K562 (cell line): ENCODE measurements at regions not wholly inside any gene's neighbourhood (a gene's known extent, or its start where the extent isn't known, plus 50 kb on each side); places are given as distances from the start of the nearest gene placed in this dataset.

Experiments used
- ATAC-seq: fragments of 200-7000 bp; cut with Tn5 transposase; 3 replicates; pipeline ENCODE4 v1.9.1; 2020; ENCODE audit warnings: moderate library complexity
- BruUV-seq: library from RNA; stranded (reverse); fragments of 400-500 nt; replicated peaks from 2 replicates; lab custom pipeline; 2021; lab: Mats Ljungman, UMichigan
- CTCF ChIA-PET: fragments of 300-600 bp; formaldehyde crosslinking; extraction: SDS; loops from one replicate; lab custom pipeline; 2021; ENCODE audit warnings: low intra/inter-chr PET ratio; lab: Yijun Ruan, JAX
- POLR2A ChIA-PET: fragments of 300-600, 350-650 bp; sonication (Branson Sonifier 250); formaldehyde crosslinking; extraction: SDS; loops from one replicate; lab custom pipeline; 2021; ENCODE audit warnings: antibody characterized with exemption, inconsistent platforms; lab: Yijun Ruan, JAX
- DNase-seq, 4 experiments: peaks; one replicate each; pipeline versions ENCODE4 v3.0.0 to v3.0.0-alpha.2; 2011 to 2018; ENCODE audit warnings: low spot score in 3 of 4, mixed read lengths in 3 of 4; ENCODE audit errors: extremely low read depth in 1 of 4
- FAIRE-seq: peaks from 2 replicates; lab custom pipeline; 2011; peaks lifted over from hg19 to GRCh38; lab: Jason Lieb, UNC
- H2AFZ ChIP-seq: 2 replicates; pipeline ENCODE4 v1.6.0; 2011; ENCODE audit warnings: low read depth, low read length, control low read depth, inconsistent platforms
- H3K27ac ChIP-seq: fragments of 200-600 bp; 3 replicates; pipeline ENCODE4 v1.8.0; 2011; ENCODE audit warnings: low read depth, mild to moderate bottlenecking, control low read depth, inconsistent platforms, low read length, moderate library complexity, mixed read lengths; ENCODE audit errors: extremely low read depth
- H3K27me3 ChIP-seq, 2 experiments: fragments of 300-600 bp in 1 of 2; 2 replicates in 1 of 2; 3 replicates in 1 of 2; pipeline versions ENCODE4 v1.6.0 to v1.8.0; 2011; ENCODE audit warnings: inconsistent platforms in 2 of 2, low read length in 2 of 2, mild to moderate bottlenecking in 1 of 2, mixed read lengths in 1 of 2, moderate library complexity in 1 of 2; ENCODE audit not compliant: control insufficient read depth in 2 of 2, insufficient read depth in 2 of 2
- H3K36me3 ChIP-seq: fragments of 300-600 bp; 3 replicates; pipeline ENCODE4 v1.8.0; 2011; ENCODE audit warnings: mild to moderate bottlenecking, low read length, inconsistent platforms; ENCODE audit not compliant: control insufficient read depth, insufficient read depth
- H3K4me1 ChIP-seq, 2 experiments: fragments of 200-600 bp in 1 of 2; replicated peaks in 1 of 2; 2 replicates in 1 of 2; 3 replicates in 1 of 2; pipeline versions ENCODE4 v1.5.1 to v1.8.0; 2011; ENCODE audit warnings: inconsistent platforms in 2 of 2, low read length in 2 of 2, mild to moderate bottlenecking in 1 of 2, mixed read lengths in 1 of 2, moderate library complexity in 1 of 2; ENCODE audit not compliant: control insufficient read depth in 2 of 2, insufficient read depth in 2 of 2
- H3K4me2 ChIP-seq: 2 replicates; pipeline ENCODE4 v1.6.1; 2011; ENCODE audit warnings: low read length, control low read depth, inconsistent platforms, mixed read lengths; ENCODE audit not compliant: insufficient read depth
- H3K4me3 ChIP-seq: fragments of 200-600 bp; sonication (generic), shearing (Covaris generic); 2 replicates; pipeline ENCODE4 v1.5.1; 2016; ENCODE audit warnings: control low read depth, inconsistent platforms
- H3K79me2 ChIP-seq: fragments of 200-600 bp; 3 replicates; pipeline ENCODE4 v1.8.0; 2011; ENCODE audit warnings: low read length, inconsistent platforms; ENCODE audit not compliant: control insufficient read depth, insufficient read depth
- H3K9ac ChIP-seq, 2 experiments: 2 replicates each; pipeline versions ENCODE4 v1.6.0 to v1.6.1; 2011; ENCODE audit warnings: low read depth in 2 of 2, low read length in 2 of 2, control low read depth in 1 of 2, inconsistent platforms in 1 of 2, mild to moderate bottlenecking in 1 of 2, mixed read lengths in 1 of 2; ENCODE audit not compliant: insufficient read depth in 1 of 2
- H3K9me1 ChIP-seq: one replicate; pipeline ENCODE4 v1.6.0; 2011; ENCODE audit warnings: inconsistent platforms, mild to moderate bottlenecking, low read length, moderate library complexity; ENCODE audit not compliant: control insufficient read depth, insufficient read depth
- H3K9me3 ChIP-seq: replicated peaks from 2 replicates; pipeline ENCODE4 v1.5.1; 2011; ENCODE audit warnings: low read depth, low read length, inconsistent platforms; ENCODE audit not compliant: control insufficient read depth, insufficient read depth
- H4K20me1 ChIP-seq: replicated peaks from 2 replicates; pipeline ENCODE4 v1.6.1; 2011; ENCODE audit warnings: low read length, inconsistent platforms, mixed read lengths; ENCODE audit not compliant: control insufficient read depth, insufficient read depth
- CHAMP1 ChIP-seq: fragments of 450-650 bp; IDR thresholded peaks from 2 replicates; pipeline ENCODE4 v1.6.1; 2016; ENCODE audit warnings: mild to moderate bottlenecking
- CHD2 ChIP-seq: IDR thresholded peaks from 2 replicates; pipeline ENCODE4 v1.6.1; 2011; ENCODE audit warnings: low read depth, low read length
- HDAC8 ChIP-seq: fragments of 450-650 bp; IDR thresholded peaks from 2 replicates; pipeline ENCODE4 v1.6.1; 2016; ENCODE audit warnings: mild to moderate bottlenecking, missing genetic modification characterization, moderate library complexity, missing compliant biosample characterization
- HLTF ChIP-seq: fragments of 450-650 bp; IDR thresholded peaks from 2 replicates; pipeline ENCODE4 v1.6.1; 2016
- MYNN ChIP-seq, 2 experiments: sonication (generic); formaldehyde crosslinking in 1 of 2; IDR thresholded peaks; 2 replicates each; pipeline versions ENCODE4 v1.5.0 to v1.6.1; 2016 to 2020; ENCODE audit warnings: antibody characterized with exemption in 1 of 2, missing genetic modification reagents in 1 of 2
- PHB ChIP-seq: fragments of 250-450 bp; sonication (Bioruptor Pico); IDR thresholded peaks from 2 replicates; pipeline ENCODE4 v1.5.0; 2021
- RFX1 ChIP-seq: fragments of 450-650 bp; IDR thresholded peaks from 2 replicates; pipeline ENCODE4 v1.6.1; 2016; ENCODE audit warnings: mild to moderate bottlenecking, moderate library complexity
- SIX5 ChIP-seq, 2 experiments: IDR thresholded peaks; 2 replicates each; pipeline ENCODE4 v1.6.1; 2011; ENCODE audit warnings: low read length in 2 of 2, borderline replicate concordance in 1 of 2, low read depth in 1 of 2, mild to moderate bottlenecking in 1 of 2, moderate library complexity in 1 of 2; ENCODE audit not compliant: insufficient read depth in 1 of 2
- SNAPC5 ChIP-seq: fragments of 250-450 bp; sonication (Bioruptor Pico); IDR thresholded peaks from 2 replicates; pipeline ENCODE4 v1.8.0; 2021; ENCODE audit warnings: moderate library complexity, mild to moderate bottlenecking, inconsistent platforms
- ZNF124 ChIP-seq: sonication (generic); formaldehyde crosslinking; IDR thresholded peaks from 2 replicates; pipeline ENCODE4 v1.8.1; 2022; ENCODE audit warnings: missing genetic modification reagents
- ZNF239 ChIP-seq: fragments of 250-450 bp; sonication (Bioruptor Pico); IDR thresholded peaks from 2 replicates; pipeline ENCODE4 v1.4.0; 2020; ENCODE audit warnings: mild to moderate bottlenecking
- ZNF707 ChIP-seq: fragments of 250-450 bp; sonication (Bioruptor Pico); conservative IDR thresholded peaks from 2 replicates; pipeline ENCODE4 v1.8.0; 2022; ENCODE audit warnings: inconsistent platforms, mild to moderate bottlenecking, moderate library complexity
- in situ Hi-C: fragments of 300-500 bp; cut with MboI; formaldehyde crosslinking; loops from 4 replicates; pipeline ENCODE4 v1.15.0; 2018; ENCODE audit warnings: inconsistent platforms, mixed read lengths
- intact Hi-C: fragments of 100-400 bp; cut with micrococcal nuclease; formaldehyde crosslinking; loops from 2 replicates; pipeline ENCODE4 v1.14.2; 2022
- TF ChIP-seq, protein P1 (sequence below): sonication (generic); formaldehyde crosslinking; IDR thresholded peaks from 2 replicates; pipeline ENCODE4 v1.8.1; 2023; ENCODE audit warnings: mild to moderate bottlenecking, missing genetic modification reagents

GRCh38 chr12:87439990-87440827 is 589.0 kb downstream of the C12orf50 start (continued):
- TF ChIP-seq, protein P1, sequence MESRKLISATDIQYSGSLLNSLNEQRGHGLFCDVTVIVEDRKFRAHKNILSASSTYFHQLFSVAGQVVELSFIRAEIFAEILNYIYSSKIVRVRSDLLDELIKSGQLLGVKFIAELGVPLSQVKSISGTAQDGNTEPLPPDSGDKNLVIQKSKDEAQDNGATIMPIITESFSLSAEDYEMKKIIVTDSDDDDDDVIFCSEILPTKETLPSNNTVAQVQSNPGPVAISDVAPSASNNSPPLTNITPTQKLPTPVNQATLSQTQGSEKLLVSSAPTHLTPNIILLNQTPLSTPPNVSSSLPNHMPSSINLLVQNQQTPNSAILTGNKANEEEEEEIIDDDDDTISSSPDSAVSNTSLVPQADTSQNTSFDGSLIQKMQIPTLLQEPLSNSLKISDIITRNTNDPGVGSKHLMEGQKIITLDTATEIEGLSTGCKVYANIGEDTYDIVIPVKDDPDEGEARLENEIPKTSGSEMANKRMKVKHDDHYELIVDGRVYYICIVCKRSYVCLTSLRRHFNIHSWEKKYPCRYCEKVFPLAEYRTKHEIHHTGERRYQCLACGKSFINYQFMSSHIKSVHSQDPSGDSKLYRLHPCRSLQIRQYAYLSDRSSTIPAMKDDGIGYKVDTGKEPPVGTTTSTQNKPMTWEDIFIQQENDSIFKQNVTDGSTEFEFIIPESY: no peak
- no peak for TF ChIP-seq HDAC8 (tag)
- TF ChIP-seq ZNF124 (CRISPR knock-in tag): no peak
- TF ChIP-seq SNAPC5 (CRISPR knock-in tag): no peak
- no peak for TF ChIP-seq SIX5 (IDR thresholded peaks at IDR 0.05; ENCODE audit: borderline replicate concordance in 1 of 2, insufficient read depth in 1 of 2, low read depth in 1 of 2, low read length in 2 of 2)

DNA sequence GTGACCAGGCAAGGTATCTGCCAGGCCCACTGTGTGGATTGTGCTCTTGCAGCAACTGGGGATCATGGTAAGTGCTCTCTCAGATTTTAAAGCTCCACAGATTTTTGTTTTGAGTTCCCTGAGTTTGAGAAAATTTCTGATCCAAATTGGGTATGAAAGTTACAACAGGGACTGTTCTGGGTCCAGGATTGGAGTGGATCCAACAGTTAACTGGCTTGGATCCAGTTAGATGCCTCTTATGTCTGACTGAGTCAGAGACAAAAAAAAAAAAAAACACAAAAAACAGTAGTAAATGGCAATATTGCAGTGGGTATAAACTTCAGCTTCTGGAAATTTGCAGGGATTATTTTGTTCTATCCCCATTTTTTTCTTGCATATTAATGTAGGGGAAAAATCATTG is 598.8 kb downstream of the C12orf50 start:
- intact Hi-C loops: no loop called here
- H3K4me3 ChIP-seq: no peak overlapping the region
- H3K4me2 ChIP-seq: no peak overlapping the region
- TF ChIP-seq ZNF239: no peak
- no peak for TF ChIP-seq RFX1
- TF ChIP-seq CHAMP1: no peak
- no peak for TF ChIP-seq CHD2
- no peak for TF ChIP-seq PHB (CRISPR knock-in tag)
- TF ChIP-seq ZNF707 (CRISPR knock-in tag): no peak
- TF ChIP-seq MYNN (IDR thresholded peaks at IDR 0.05): no peak
- TF ChIP-seq MYNN (CRISPR knock-in tag; IDR thresholded peaks at IDR 0.05): no peak
- TF ChIP-seq HLTF: no peak
- in situ Hi-C loops: no loop called here
- no peaks in the 10 kb centered on the region for H3K79me2 ChIP-seq
- POLR2A ChIA-PET: no interaction called here
- H4K20me1 ChIP-seq: no peaks in the 10 kb centered on the region
- H3K9me3 ChIP-seq: no peaks in the 10 kb centered on the region
- H3K36me3 ChIP-seq: no peaks in the 10 kb centered on the region
- FAIRE-seq (no peak), ATAC-seq (no peak), DNase-seq (no peak)
- BruUV-seq: no TSS peak
- H2AFZ ChIP-seq: no peak overlapping the region
- no peaks in the 10 kb centered on the region for H3K4me1 ChIP-seq
- H3K9me1 ChIP-seq: no peaks in the 10 kb centered on the region
- H3K9ac ChIP-seq: no peak overlapping the region
- H3K27ac ChIP-seq: no peak overlapping the region
- no peaks in the 10 kb centered on the region for H3K27me3 ChIP-seq
- CTCF ChIA-PET: no interaction called here
